HCT116 (cell line): ENCODE measurements at regions not wholly inside any gene's neighbourhood (a gene's known extent, or its start where the extent isn't known, plus 50 kb on each side); places are given as distances from the start of the nearest gene placed in this dataset.

Experiments used
- ATAC-seq: fragments of 200-7000 bp; cut with Tn5 transposase; 2 replicates; pipeline ENCODE4 v1.9.1; 2020; ENCODE audit warnings: mild to moderate bottlenecking, moderate library complexity
- BruUV-seq: library from RNA; stranded (reverse); fragments of 400-500 nt; replicated peaks from 2 replicates; lab custom pipeline; 2021; lab: Mats Ljungman, UMichigan
- CTCF ChIA-PET: fragments of 300-600 bp; sonication (Branson Sonifier 250); formaldehyde crosslinking; loops from one replicate; lab custom pipeline; 2021; ENCODE audit warnings: antibody characterized with exemption; lab: Charles Lee
- POLR2A ChIA-PET: fragments of 300-600, 350-600 bp; sonication (Branson Sonifier 250); formaldehyde crosslinking; loops from one replicate; lab custom pipeline; 2021; ENCODE audit warnings: antibody characterized with exemption; lab: Charles Lee
- RAD21 ChIA-PET, 2 experiments: fragments of 300-600 bp; sonication (Branson Sonifier 250); formaldehyde crosslinking; loops; one replicate each; lab custom pipeline; 2023; ENCODE audit warnings: low total read pairs in 2 of 2; ENCODE audit not compliant: uncharacterized antibody in 2 of 2, unreplicated experiment in 2 of 2, low non-redundant PET in 1 of 2; lab: Charles Lee
- DNase-seq: peaks from one replicate; pipeline ENCODE4 v3.0.0-alpha.2; 2010; ENCODE audit warnings: low read depth, low spot score
- H2AFZ ChIP-seq: fragments of 200-600 bp; shearing (Covaris generic), sonication (generic); 2 replicates; pipeline ENCODE4 v1.6.1; 2017; ENCODE audit warnings: low read depth, mixed run types, mixed read lengths, antibody characterized with exemption, low read length; ENCODE audit not compliant: poor library complexity, severe bottlenecking
- H3K27ac ChIP-seq: 2 replicates; pipeline ENCODE4 v1.5.1; 2012; ENCODE audit warnings: low read depth, low read length
- H3K27me3 ChIP-seq: fragments of 200-600 bp; sonication (generic); 2 replicates; pipeline ENCODE4 v1.6.1; 2016; ENCODE audit warnings: mixed run types, low read length, mixed read lengths; ENCODE audit not compliant: insufficient read depth
- H3K36me3 ChIP-seq, 2 experiments: fragments of 200-500 bp in 1 of 2; fragments of 200-600 bp in 1 of 2; sonication (Bioruptor generic) in 1 of 2; sonication (generic) in 1 of 2; 2 replicates each; pipeline versions ENCODE4 v1.5.1 to v1.6.1; 2014 to 2016; ENCODE audit warnings: low read length in 2 of 2, inconsistent platforms in 1 of 2, mixed read lengths in 1 of 2, mixed run types in 1 of 2; ENCODE audit not compliant: insufficient read depth in 2 of 2, control insufficient read depth in 1 of 2
- H3K4me1 ChIP-seq, 2 experiments: fragments of 200-600 bp in 1 of 2; sonication (generic) in 1 of 2; 2 replicates each; pipeline versions ENCODE4 v1.5.1 to v1.6.1; 2012 to 2017; ENCODE audit warnings: low read length in 2 of 2, inconsistent platforms in 1 of 2, mild to moderate bottlenecking in 1 of 2, mixed read lengths in 1 of 2, mixed run types in 1 of 2, moderate library complexity in 1 of 2; ENCODE audit not compliant: insufficient read depth in 2 of 2, control insufficient read depth in 1 of 2
- H3K4me2 ChIP-seq: fragments of 200-600 bp; sonication (generic); 2 replicates; pipeline ENCODE4 v1.6.1; 2017; ENCODE audit warnings: mixed run types, low read length, mixed read lengths
- H3K4me3 ChIP-seq, 2 experiments: fragments of 200-600 bp in 1 of 2; sonication (generic) in 1 of 2; replicated peaks in 1 of 2; 2 replicates each; pipeline ENCODE4 v1.5.1; 2011 to 2016; ENCODE audit warnings: low read length in 2 of 2, control low read depth in 1 of 2, low read depth in 1 of 2, mild to moderate bottlenecking in 1 of 2, mixed read lengths in 1 of 2, mixed run types in 1 of 2
- H3K79me2 ChIP-seq: fragments of 200-600 bp; sonication (generic); 2 replicates; pipeline ENCODE4 v1.6.1; 2017; ENCODE audit warnings: mild to moderate bottlenecking, mixed run types, low read length, moderate library complexity, mixed read lengths; ENCODE audit not compliant: insufficient read depth
- H3K9ac ChIP-seq: fragments of 200-600 bp; sonication (generic); 2 replicates; pipeline ENCODE4 v1.6.1; 2016; ENCODE audit warnings: low read length, mixed read lengths
- H3K9me2 ChIP-seq: fragments of 200-600 bp; sonication (generic), shearing (Covaris generic); 2 replicates; pipeline ENCODE4 v1.6.1; 2017; ENCODE audit warnings: mixed run types, mild to moderate bottlenecking, moderate library complexity; ENCODE audit not compliant: insufficient read depth
- H3K9me3 ChIP-seq, 2 experiments: fragments of 200-500 bp in 1 of 2; fragments of 200-600 bp in 1 of 2; sonication (Bioruptor generic) in 1 of 2; sonication (generic) in 1 of 2; 2 replicates each; pipeline ENCODE4 v1.6.1; 2014 to 2017; ENCODE audit warnings: low read length in 2 of 2, mixed read lengths in 2 of 2, inconsistent platforms in 1 of 2, low read depth in 1 of 2, mild to moderate bottlenecking in 1 of 2, mixed run types in 1 of 2, moderate library complexity in 1 of 2; ENCODE audit not compliant: control insufficient read depth in 1 of 2, insufficient read depth in 1 of 2
- H4K20me1 ChIP-seq: fragments of 200-600 bp; sonication (generic), shearing (Covaris generic); 2 replicates; pipeline ENCODE4 v1.6.1; 2017; ENCODE audit warnings: mixed run types, mild to moderate bottlenecking, moderate library complexity; ENCODE audit not compliant: insufficient read depth
- ATF3 ChIP-seq: IDR thresholded peaks from 2 replicates; pipeline ENCODE4 v1.6.1; 2012
- CBX3 ChIP-seq: IDR thresholded peaks from 2 replicates; pipeline ENCODE4 v1.6.1; 2012; ENCODE audit warnings: low read depth
- CEBPB ChIP-seq: IDR thresholded peaks from 2 replicates; pipeline ENCODE4 v1.6.1; 2012; ENCODE audit warnings: low read depth
- EZH2 ChIP-seq: fragments of 200-600 bp; sonication (generic); IDR thresholded peaks from 2 replicates; pipeline ENCODE4 v1.6.1; 2017; ENCODE audit warnings: antibody characterized with exemption, mixed run types
- EZH2phosphoT487 ChIP-seq: fragments of 200-600 bp; IDR thresholded peaks from 2 replicates; pipeline ENCODE4 v1.6.1; 2018; ENCODE audit warnings: antibody characterized with exemption, borderline replicate concordance
- FOSL1 ChIP-seq: IDR thresholded peaks from 2 replicates; pipeline ENCODE4 v1.6.1; 2012; ENCODE audit warnings: low read depth
- JUND ChIP-seq: IDR thresholded peaks from 2 replicates; pipeline ENCODE4 v1.6.1; 2012
- POLR2AphosphoS5 ChIP-seq: IDR thresholded peaks from 2 replicates; pipeline ENCODE4 v1.6.1; 2011; ENCODE audit warnings: mild to moderate bottlenecking, low read depth, low read length, moderate library complexity
- REST ChIP-seq: IDR thresholded peaks from 2 replicates; pipeline ENCODE4 v1.6.1; 2012; ENCODE audit warnings: low read depth
- SIN3A ChIP-seq: IDR thresholded peaks from 2 replicates; pipeline ENCODE4 v1.6.1; 2012; ENCODE audit warnings: low read depth
- SRF ChIP-seq: IDR thresholded peaks from 2 replicates; pipeline ENCODE4 v1.6.1; 2012; ENCODE audit warnings: low read depth
- TCF7L2 ChIP-seq: IDR thresholded peaks from 2 replicates; pipeline ENCODE4 v1.7.0; 2011; ENCODE audit warnings: borderline replicate concordance, inconsistent platforms; ENCODE audit not compliant: insufficient read depth, insufficient read length; ENCODE audit errors: extremely low read depth
- YY1 ChIP-seq: IDR thresholded peaks from 2 replicates; pipeline ENCODE4 v1.6.1; 2011; ENCODE audit warnings: low read length, low read depth, moderate library complexity, mild to moderate bottlenecking; ENCODE audit not compliant: insufficient replicate concordance; ENCODE audit errors: extremely low read depth
- ZFX ChIP-seq: fragments of 450-650 bp; IDR thresholded peaks from 2 replicates; pipeline ENCODE4 v1.6.1; 2017
- intact Hi-C: fragments of 100-400 bp; cut with micrococcal nuclease; formaldehyde crosslinking; loops from 2 replicates; pipeline ENCODE4 v1.10.0; 2022
- TF ChIP-seq, protein P1 (sequence below): IDR thresholded peaks from 2 replicates; pipeline ENCODE4 v1.6.1; 2011; ENCODE audit warnings: mild to moderate bottlenecking, low read length, moderate library complexity; ENCODE audit not compliant: insufficient replicate concordance; ENCODE audit errors: extremely low read depth
- TF ChIP-seq, protein P2 (sequence below): IDR thresholded peaks from 2 replicates; pipeline ENCODE4 v1.6.1; 2012

DNA sequence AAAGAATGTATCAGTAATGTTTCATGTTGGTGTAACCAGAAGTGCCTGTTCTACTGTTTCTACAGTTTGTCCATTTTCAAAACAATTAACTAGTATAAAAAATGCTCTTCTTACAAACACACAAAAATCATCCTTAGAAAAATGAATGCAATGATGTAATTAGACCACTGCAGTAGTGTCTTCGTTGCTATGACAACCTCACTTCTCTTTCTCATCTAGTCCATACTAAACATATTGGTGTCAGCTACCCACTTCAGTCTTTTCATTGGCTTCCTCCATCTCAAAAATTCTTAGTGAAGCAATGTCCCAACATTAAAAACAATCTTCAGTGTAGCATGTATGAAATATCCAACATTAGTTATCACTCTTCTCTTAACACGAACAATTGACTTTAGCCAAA is 1265.8 kb downstream of the REEP3 start:
- Histone ChIP-seq H3K27ac (no peak overlapping the region), H4K20me1 (no peaks in the 10 kb centered on the region), H3K36me3 (no peaks in the 10 kb centered on the region), H3K4me3 (no peak overlapping the region), H3K9me2 (0 out of 2 replicates have a peak, but pooled peaks cover 2% of the 10 kb centered on the region), H3K9ac (no peak overlapping the region), H3K27me3 (no peaks in the 10 kb centered on the region), H3K9me3 (no peaks in the 10 kb centered on the region), H3K79me2 (no peaks in the 10 kb centered on the region), H2AFZ (no peak overlapping the region), H3K4me1 (no peaks in the 10 kb centered on the region), H3K4me2 (no peak overlapping the region)
- ATAC-seq (no peak), DNase-seq (no peak)
- CTCF ChIA-PET, result no interaction called here
- BruUV-seq, result no TSS peak
- POLR2A ChIA-PET, result no interaction called here
- RAD21 ChIA-PET, result no interaction called here
- TF ChIP-seq CBX3 (no peak), ATF3 (no peak), TCF7L2 (no peak), EZH2phosphoT487 (no peak), CEBPB (no peak), SIN3A (no peak), ZFX (no peak), REST (no peak), JUND (no peak), SRF (no peak), EZH2 (no peak), FOSL1 (no peak), POLR2AphosphoS5 (no peak), YY1 (no peak)
- TF ChIP-seq, protein P1, sequence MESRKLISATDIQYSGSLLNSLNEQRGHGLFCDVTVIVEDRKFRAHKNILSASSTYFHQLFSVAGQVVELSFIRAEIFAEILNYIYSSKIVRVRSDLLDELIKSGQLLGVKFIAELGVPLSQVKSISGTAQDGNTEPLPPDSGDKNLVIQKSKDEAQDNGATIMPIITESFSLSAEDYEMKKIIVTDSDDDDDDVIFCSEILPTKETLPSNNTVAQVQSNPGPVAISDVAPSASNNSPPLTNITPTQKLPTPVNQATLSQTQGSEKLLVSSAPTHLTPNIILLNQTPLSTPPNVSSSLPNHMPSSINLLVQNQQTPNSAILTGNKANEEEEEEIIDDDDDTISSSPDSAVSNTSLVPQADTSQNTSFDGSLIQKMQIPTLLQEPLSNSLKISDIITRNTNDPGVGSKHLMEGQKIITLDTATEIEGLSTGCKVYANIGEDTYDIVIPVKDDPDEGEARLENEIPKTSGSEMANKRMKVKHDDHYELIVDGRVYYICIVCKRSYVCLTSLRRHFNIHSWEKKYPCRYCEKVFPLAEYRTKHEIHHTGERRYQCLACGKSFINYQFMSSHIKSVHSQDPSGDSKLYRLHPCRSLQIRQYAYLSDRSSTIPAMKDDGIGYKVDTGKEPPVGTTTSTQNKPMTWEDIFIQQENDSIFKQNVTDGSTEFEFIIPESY, result no peak
- TF ChIP-seq, protein P2, sequence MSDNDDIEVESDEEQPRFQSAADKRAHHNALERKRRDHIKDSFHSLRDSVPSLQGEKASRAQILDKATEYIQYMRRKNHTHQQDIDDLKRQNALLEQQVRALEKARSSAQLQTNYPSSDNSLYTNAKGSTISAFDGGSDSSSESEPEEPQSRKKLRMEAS, result no peak
- intact Hi-C loops, result no loop called here
